Spleen (tissue), 7 donors: ENCODE measurements at regions not wholly inside any gene's neighbourhood (a gene's known extent, or its start where the extent isn't known, plus 50 kb on each side); places are given as distances from the start of the nearest gene placed in this dataset.

Experiments
- CTCF ChIP-seq, 11 experiments: fragments of 200-600 bp in 7 of 11; fragments of 450-650 bp in 4 of 11; sonication (generic) in 4 of 11; IDR thresholded peaks in 8 of 11; conservative IDR thresholded peaks in 3 of 11; 1 replicate in 7 of 11; 2 replicates in 4 of 11; pipeline versions ENCODE4 v1.4.0 to v1.8.0; 2016 to 2021; ENCODE audit warnings: antibody characterized with exemption in 11 of 11, inconsistent platforms in 4 of 11, mild to moderate bottlenecking in 1 of 11
- POLR2A ChIP-seq, 3 donors: fragments of 450-650 bp; IDR thresholded peaks; one replicate each; pipeline ENCODE4 v1.5.1; 2017; ENCODE audit warnings: antibody characterized with exemption in 3 of 3, mild to moderate bottlenecking in 1 of 3
- donor health status: DM: no; HTN: no; CAD: no; lungs with moderate emphysema.
- donor health status: DM: no; HTN: no; CAD: no.
- donor health status: DM: no; HTN: no; CAD: no.

- TF ChIP-seq POLR2A (IDR thresholded peaks at IDR 0.05), result no peak
- no peak for TF ChIP-seq CTCF (IDR thresholded peaks at IDR 0.05 in 8 of 11, conservative IDR thresholded peaks at IDR 0.05 in 3 of 11)
Observed at GRCh38 chr16:79721270-79721669, 120.7 kb upstream of the MAF start.
